IMR-90 (cell line): ENCODE measurements at regions not wholly inside any gene's neighbourhood (a gene's known extent, or its start where the extent isn't known, plus 50 kb on each side); places are given as distances from the start of the nearest gene placed in this dataset.

ENCODE experiments used
- ATAC-seq: fragments of 200-7000 bp; cut with Tn5 transposase; 2 replicates; pipeline ENCODE4 v1.9.1; 2020; ENCODE audit warnings: low read depth, mild to moderate bottlenecking, moderate library complexity
- BruUV-seq: library from RNA; stranded (reverse); fragments of 400-500 nt; replicated peaks from 2 replicates; lab custom pipeline; 2021; lab: Mats Ljungman, UMichigan
- CTCF ChIA-PET: fragments of 300-600 bp; formaldehyde crosslinking; extraction: SDS; loops from one replicate; lab custom pipeline; 2021; ENCODE audit warnings: antibody characterized with exemption; lab: Yijun Ruan, JAX
- POLR2A ChIA-PET: fragments of 300-600 bp; sonication (Branson Sonifier 250); formaldehyde crosslinking; loops from one replicate; lab custom pipeline; 2022; ENCODE audit warnings: antibody characterized with exemption; ENCODE audit not compliant: unreplicated experiment; lab: Charles Lee
- DNase-seq: peaks from one replicate; pipeline ENCODE4 v3.0.0; 2013
- H2AFZ ChIP-seq: replicated peaks from 2 replicates; pipeline ENCODE3; 2013; ENCODE audit warnings: low read length, mild to moderate bottlenecking; ENCODE audit not compliant: poor library complexity
- H2AK5ac ChIP-seq: 2 replicates; pipeline ENCODE4 v1.6.1; 2013; ENCODE audit warnings: low read depth, low read length, inconsistent platforms
- H2AK9ac ChIP-seq: replicated peaks from 2 replicates; pipeline ENCODE3; 2013; ENCODE audit warnings: mild to moderate bottlenecking, low read depth, low read length, moderate library complexity; ENCODE audit not compliant: poor library complexity
- H2BK120ac ChIP-seq: 2 replicates; pipeline ENCODE4 v1.6.1; 2013; ENCODE audit warnings: low read depth, low read length, inconsistent platforms
- H2BK15ac ChIP-seq: 3 replicates; pipeline ENCODE4 v1.6.1; 2013; ENCODE audit warnings: low read depth, low read length, inconsistent platforms
- H2BK20ac ChIP-seq: 2 replicates; pipeline ENCODE4 v1.6.1; 2013; ENCODE audit warnings: low read depth, mild to moderate bottlenecking, inconsistent platforms, low read length, moderate library complexity
- H2BK5ac ChIP-seq: 2 replicates; pipeline ENCODE4 v1.6.1; 2013; ENCODE audit warnings: mild to moderate bottlenecking, low read depth, low read length, inconsistent platforms; ENCODE audit not compliant: poor library complexity, severe bottlenecking
- H3K14ac ChIP-seq: replicated peaks from 2 replicates; pipeline ENCODE4 v1.6.1; 2013; ENCODE audit warnings: low read depth, low read length, inconsistent platforms
- H3K18ac ChIP-seq: 2 replicates; pipeline ENCODE4 v1.6.1; 2013; ENCODE audit warnings: low read depth, low read length, control low read depth
- H3K23ac ChIP-seq: 2 replicates; pipeline ENCODE4 v1.6.1; 2013; ENCODE audit warnings: low read depth, low read length, inconsistent platforms
- H3K27ac ChIP-seq: 2 replicates; pipeline ENCODE4 v1.5.1; 2013; ENCODE audit warnings: mild to moderate bottlenecking, control low read depth, low read length; ENCODE audit not compliant: insufficient read depth
- H3K27me3 ChIP-seq: 2 replicates; pipeline ENCODE4 v1.6.1; 2013; ENCODE audit warnings: low read length; ENCODE audit not compliant: control insufficient read depth, insufficient read depth
- H3K36me3 ChIP-seq: 2 replicates; pipeline ENCODE4 v1.6.1; 2013; ENCODE audit warnings: low read length, mixed read lengths; ENCODE audit not compliant: control insufficient read depth, insufficient read depth
- H3K4ac ChIP-seq: 2 replicates; pipeline ENCODE4 v1.6.1; 2013; ENCODE audit warnings: low read depth, low read length, inconsistent platforms
- H3K4me1 ChIP-seq: 2 replicates; pipeline ENCODE4 v1.6.1; 2013; ENCODE audit warnings: low read length, mixed read lengths; ENCODE audit not compliant: control insufficient read depth, insufficient read depth
- H3K4me2 ChIP-seq: 2 replicates; pipeline ENCODE4 v1.6.1; 2013; ENCODE audit warnings: low read depth, mild to moderate bottlenecking, control low read depth, low read length, moderate library complexity
- H3K4me3 ChIP-seq: 2 replicates; pipeline ENCODE4 v1.5.1; 2013; ENCODE audit warnings: low read depth, mild to moderate bottlenecking, control low read depth, low read length, moderate library complexity; ENCODE audit not compliant: insufficient read depth
- H3K56ac ChIP-seq: 2 replicates; pipeline ENCODE4 v1.6.1; 2013; ENCODE audit warnings: low read length, inconsistent platforms; ENCODE audit not compliant: insufficient read depth; ENCODE audit errors: extremely low read depth
- H3K79me1 ChIP-seq, 2 experiments: 2 replicates each; pipeline ENCODE4 v1.6.1; 2013; ENCODE audit warnings: low read length in 2 of 2, inconsistent platforms in 1 of 2, low read depth in 1 of 2
- H3K9ac ChIP-seq: 2 replicates; pipeline ENCODE4 v1.6.1; 2013; ENCODE audit warnings: low read depth, low read length, control low read depth
- H3K9me1 ChIP-seq: 2 replicates; pipeline ENCODE4 v1.6.1; 2013; ENCODE audit warnings: low read length, inconsistent platforms; ENCODE audit not compliant: insufficient read depth
- H3K9me3 ChIP-seq: 2 replicates; pipeline ENCODE4 v1.6.1; 2013; ENCODE audit warnings: low read length; ENCODE audit not compliant: control insufficient read depth, insufficient read depth
- H4K20me1 ChIP-seq: 2 replicates; pipeline ENCODE4 v1.6.1; 2013; ENCODE audit warnings: low read length, inconsistent platforms; ENCODE audit not compliant: insufficient read depth
- H4K5ac ChIP-seq: 2 replicates; pipeline ENCODE4 v1.6.1; 2013; ENCODE audit warnings: mild to moderate bottlenecking, low read depth, low read length, control low read depth
- H4K8ac ChIP-seq, 2 experiments: 2 replicates each; pipeline ENCODE4 v1.6.1; 2013; ENCODE audit warnings: low read depth in 2 of 2, low read length in 2 of 2, control low read depth in 1 of 2, inconsistent platforms in 1 of 2
- H4K91ac ChIP-seq: 2 replicates; pipeline ENCODE4 v1.6.1; 2013; ENCODE audit warnings: low read depth, low read length, inconsistent platforms; ENCODE audit not compliant: insufficient read depth
- BHLHE40 ChIP-seq: fragments of 150-350 bp; IDR thresholded peaks from 2 replicates; pipeline ENCODE4 v1.6.1; 2016; ENCODE audit warnings: mild to moderate bottlenecking, low read depth, low read length
- CEBPB ChIP-seq: IDR thresholded peaks from 2 replicates; pipeline ENCODE4 v1.6.1; 2012; ENCODE audit warnings: low read depth, low read length, improper control_type of control experiment
- CHD1 ChIP-seq: IDR thresholded peaks from 2 replicates; pipeline ENCODE4 v1.6.1; 2012; ENCODE audit warnings: low read depth, low read length, improper control_type of control experiment
- ELK1 ChIP-seq: fragments of 150-350 bp; IDR thresholded peaks from 2 replicates; pipeline ENCODE4 v1.6.1; 2016; ENCODE audit warnings: low read depth, mild to moderate bottlenecking, low read length, moderate library complexity, borderline replicate concordance
- FOS ChIP-seq: fragments of 150-350 bp; IDR thresholded peaks from 2 replicates; pipeline ENCODE4 v1.6.1; 2016; ENCODE audit warnings: low read depth, low read length
- MAZ ChIP-seq: IDR thresholded peaks from 2 replicates; pipeline ENCODE4 v1.6.1; 2012; ENCODE audit warnings: low read depth, mild to moderate bottlenecking, low read length, improper control_type of control experiment, moderate library complexity, borderline replicate concordance
- MXI1 ChIP-seq: IDR thresholded peaks from 2 replicates; pipeline ENCODE4 v1.6.1; 2012; ENCODE audit warnings: low read depth, mild to moderate bottlenecking, low read length, moderate library complexity, borderline replicate concordance
- NFE2L2 ChIP-seq: fragments of 150-350 bp; IDR thresholded peaks from 2 replicates; pipeline ENCODE4 v1.6.1; 2016; ENCODE audit warnings: low read depth, mild to moderate bottlenecking, low read length
- POLR2A ChIP-seq: IDR thresholded peaks from 2 replicates; pipeline ENCODE4 v1.6.1; 2012; ENCODE audit warnings: mild to moderate bottlenecking, low read depth, low read length
- RAD21 ChIP-seq: IDR thresholded peaks from 2 replicates; pipeline ENCODE4 v1.6.1; 2012; ENCODE audit warnings: low read length, improper control_type of control experiment
- RCOR1 ChIP-seq: IDR thresholded peaks from 2 replicates; pipeline ENCODE4 v1.6.1; 2012; ENCODE audit warnings: mild to moderate bottlenecking, low read length, improper control_type of control experiment; ENCODE audit not compliant: insufficient replicate concordance
- RFX5 ChIP-seq: IDR thresholded peaks from 2 replicates; pipeline ENCODE4 v1.8.0; 2012; ENCODE audit warnings: low read depth, mild to moderate bottlenecking, low read length, moderate library complexity
- SMC3 ChIP-seq: fragments of 150-350 bp; IDR thresholded peaks from 2 replicates; pipeline ENCODE4 v1.6.1; 2016; ENCODE audit warnings: low read depth, mild to moderate bottlenecking, antibody characterized with exemption, low read length, moderate library complexity
- USF2 ChIP-seq: fragments of 150-350 bp; IDR thresholded peaks from 2 replicates; pipeline ENCODE4 v1.6.1; 2017; ENCODE audit warnings: mild to moderate bottlenecking, antibody characterized with exemption, low read length, low read depth
- WGBS, 2 experiments: methylation state at CpG; one replicate each; pipeline versions ENCODE4 v1.1.5 to v1.1.7; 2013; ENCODE audit warnings: missing lambda C conversion rate in 2 of 2; ENCODE audit not compliant: insufficient read length in 1 of 2; ENCODE audit errors: extremely low coverage in 2 of 2; 5-methylcytosine and 5-hydroxymethylcytosine counted together
- dilution Hi-C: fragments of 300-500 bp; cut with HindIII; formaldehyde crosslinking; loops from one replicate; pipeline ENCODE4 v1.14.3; 2018; ENCODE audit warnings: low sequenced_read_pairs; ENCODE audit not compliant: unreplicated experiment
- in situ Hi-C: fragments of 300-500 bp; cut with MboI; formaldehyde crosslinking; loops from 3 replicates; pipeline ENCODE4 v1.14.3; 2019; ENCODE audit warnings: low sequenced_read_pairs, inconsistent platforms, mixed read lengths
- intact Hi-C: fragments of 100-400 bp; cut with micrococcal nuclease; formaldehyde crosslinking; loops from 2 replicates; pipeline ENCODE4 v1.10.0; 2022

GRCh38 chrX:7486505-7486904 is 338.6 kb upstream of the PUDP start:
- no CpG with 5 or more reads among the region's 3 CpGs for WGBS, 2 experiments
- intact Hi-C loops = no loop called here

More at GRCh38 chrX:7486505-7486904, 338.6 kb upstream of the PUDP start:
- Histone ChIP-seq H2AK9ac (no peak overlapping the region), H3K4ac (no peak overlapping the region), H3K4me1 (no peaks in the 10 kb centered on the region), H3K14ac (no peak overlapping the region), H3K4me2 (no peak overlapping the region), H3K27me3 (no peaks in the 10 kb centered on the region), H2BK120ac (no peak overlapping the region), H3K9ac (no peak overlapping the region), H3K23ac (no peak overlapping the region), H2BK20ac (no peak overlapping the region), H2BK15ac (no peak overlapping the region), H2AK5ac (no peak overlapping the region), H4K91ac (no peak overlapping the region), H3K9me1 (no peaks in the 10 kb centered on the region), H4K20me1 (no peaks in the 10 kb centered on the region), H2AFZ (no peak overlapping the region), H3K4me3 (no peak overlapping the region), H3K56ac (no peak overlapping the region), H3K18ac (no peak overlapping the region), H4K8ac (no peak overlapping the region), H3K9me3 (no peaks in the 10 kb centered on the region), H3K27ac (no peak overlapping the region), H2BK5ac (no peak overlapping the region), H3K79me1 (no peaks in the 10 kb centered on the region), H4K5ac (no peak overlapping the region), H3K36me3 (no peaks in the 10 kb centered on the region)
- CTCF ChIA-PET = no interaction called here
- in situ Hi-C loops (no loop called here), dilution Hi-C loops (no loop called here)
- POLR2A ChIA-PET = no interaction called here
- no peak for DNase-seq
- TF ChIP-seq CEBPB (no peak), NFE2L2 (no peak), RCOR1 (no peak), MAZ (no peak), MXI1 (no peak), BHLHE40 (no peak), CHD1 (no peak), RAD21 (no peak), RFX5 (no peak), SMC3 (no peak), USF2 (no peak), FOS (no peak), POLR2A (no peak), ELK1 (no peak)
- ATAC-seq = no peak
- BruUV-seq = no TSS peak
